Liver (tissue), 7 donors: ENCODE measurements at regions not wholly inside any gene's neighbourhood (a gene's known extent, or its start where the extent isn't known, plus 50 kb on each side); places are given as distances from the start of the nearest gene placed in this dataset.

Source experiments
- DNase-seq: peaks from one replicate; pipeline ENCODE4 v3.0.0-alpha.2; 2017; ENCODE audit warnings: low spot score
- H3K27ac ChIP-seq, 2 donors: one replicate each; pipeline ENCODE4 v1.7.0; 2013; ENCODE audit warnings: inconsistent platforms in 2 of 2, low read length in 2 of 2, control low read depth in 1 of 2, low read depth in 1 of 2, mild to moderate bottlenecking in 1 of 2
- H3K27me3 ChIP-seq, 4 donors: one replicate each; pipeline versions ENCODE4 v1.6.1 to v1.7.0; 2013; ENCODE audit warnings: low read length in 3 of 4, inconsistent platforms in 1 of 4, mild to moderate bottlenecking in 1 of 4, moderate library complexity in 1 of 4; ENCODE audit not compliant: control insufficient read depth in 4 of 4, insufficient read depth in 4 of 4
- H3K36me3 ChIP-seq, 4 donors: one replicate each; pipeline versions ENCODE4 v1.6.1 to v1.7.0; 2013; ENCODE audit warnings: low read length in 3 of 4, mild to moderate bottlenecking in 3 of 4, low read depth in 1 of 4, moderate library complexity in 1 of 4; ENCODE audit not compliant: control insufficient read depth in 4 of 4, insufficient read depth in 3 of 4
- H3K4me1 ChIP-seq, 4 donors: one replicate each; pipeline versions ENCODE4 v1.6.1 to v1.7.0; 2013; ENCODE audit warnings: low read length in 3 of 4, mild to moderate bottlenecking in 3 of 4, moderate library complexity in 1 of 4; ENCODE audit not compliant: control insufficient read depth in 4 of 4, insufficient read depth in 4 of 4
- H3K4me3 ChIP-seq, 3 donors: one replicate each; pipeline versions ENCODE4 v1.6.1 to v1.7.0; 2013; ENCODE audit warnings: low read length in 3 of 3, control low read depth in 1 of 3, low read depth in 1 of 3, mild to moderate bottlenecking in 1 of 3
- H3K9ac ChIP-seq, 2 donors: one replicate each; pipeline ENCODE4 v1.7.0; 2013; ENCODE audit warnings: low read length in 2 of 2, mild to moderate bottlenecking in 2 of 2, moderate library complexity in 2 of 2, control low read depth in 1 of 2, low read depth in 1 of 2
- H3K9me3 ChIP-seq, 4 donors: one replicate each; pipeline versions ENCODE4 v1.6.1 to v1.7.0; 2013; ENCODE audit warnings: low read length in 3 of 4; ENCODE audit not compliant: control insufficient read depth in 4 of 4
- GABPA ChIP-seq, 2 donors: IDR thresholded peaks in 1 of 2; conservative IDR thresholded peaks in 1 of 2; 2 replicates each; pipeline ENCODE4 v1.6.1; 2016; ENCODE audit warnings: antibody characterized with exemption in 2 of 2, mild to moderate bottlenecking in 1 of 2, moderate library complexity in 1 of 2
- HNF4A ChIP-seq, 2 donors: conservative IDR thresholded peaks; 2 replicates each; pipeline ENCODE4 v1.6.1; 2016; ENCODE audit warnings: antibody characterized with exemption in 2 of 2, mild to moderate bottlenecking in 2 of 2
- JUND ChIP-seq, 2 donors: IDR thresholded peaks; 2 replicates each; pipeline ENCODE4 v1.6.1; 2016; ENCODE audit warnings: antibody characterized with exemption in 2 of 2
- NR2F2 ChIP-seq: IDR thresholded peaks from 2 replicates; pipeline ENCODE4 v1.6.1; 2016; ENCODE audit warnings: antibody characterized with exemption
- RAD21 ChIP-seq, 2 donors: IDR thresholded peaks; 2 replicates each; pipeline ENCODE4 v1.6.1; 2016; ENCODE audit warnings: antibody characterized with exemption in 2 of 2, mild to moderate bottlenecking in 2 of 2
- REST ChIP-seq: IDR thresholded peaks from 2 replicates; pipeline ENCODE4 v1.6.1; 2016; ENCODE audit warnings: antibody characterized with exemption, mild to moderate bottlenecking
- RXRA ChIP-seq, 2 donors: IDR thresholded peaks; 2 replicates each; pipeline ENCODE4 v1.6.1; 2017 to 2018; ENCODE audit warnings: antibody characterized with exemption in 2 of 2, mild to moderate bottlenecking in 1 of 2
- YY1 ChIP-seq: IDR thresholded peaks from 2 replicates; pipeline ENCODE4 v1.6.1; 2016; ENCODE audit warnings: antibody characterized with exemption, mild to moderate bottlenecking
- WGBS: extraction: QIAGEN DNeasy Blood & Tissue Kit; methylation state at CpG from one replicate; pipeline ENCODE4 v1.1.7; 2013; 5-methylcytosine and 5-hydroxymethylcytosine counted together
- donor health status: healthy.
- donor health status: healthy.
- donor health status: healthy.
- donor health status: healthy.

- 48% methylated on average over 2 of the region's 2 CpGs for WGBS
- Histone ChIP-seq H3K4me1 (no peaks in the 10 kb centered on the region), H3K9ac (no peak overlapping the region), H3K4me3 (no peak overlapping the region), H3K36me3 (no peaks in the 10 kb centered on the region), H3K27ac (no peak overlapping the region), H3K27me3 (no peaks in the 10 kb centered on the region), H3K9me3 (no peaks in the 10 kb centered on the region)
- peak; percentile 91 for TF ChIP-seq NR2F2
- TF ChIP-seq HNF4A (conservative IDR thresholded peaks at IDR 0.05), result peak in 1 of 2 donors; percentile 9
- TF ChIP-seq GABPA (IDR thresholded peaks at IDR 0.05 in 1 of 2, conservative IDR thresholded peaks at IDR 0.05 in 1 of 2), result no peak
- DNase-seq, result no peak
Measured at GRCh38 chr4:27916452-27917184, 1056.0 kb downstream of the STIM2 start.

DNA sequence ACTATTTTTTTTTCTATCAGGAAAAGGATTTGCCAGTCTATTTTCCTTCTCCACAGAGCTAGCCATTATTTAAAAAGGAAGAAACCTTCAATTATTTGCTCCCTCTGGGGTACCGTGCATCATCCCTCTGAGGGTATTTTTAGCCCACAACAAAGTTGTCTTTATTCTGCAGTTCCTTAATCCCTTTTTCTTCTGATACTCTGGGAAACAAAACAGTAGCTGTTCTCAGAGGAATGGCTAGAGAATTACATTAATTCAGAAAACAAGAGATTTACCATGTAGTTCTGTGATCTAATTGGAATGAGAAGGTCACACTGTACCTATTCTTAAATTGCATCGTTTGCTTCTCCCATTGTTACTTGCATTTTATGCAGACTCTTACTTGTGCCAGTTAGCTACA is 1056.7 kb downstream of the STIM2 start:
- H3K4me1 ChIP-seq, result no peaks in the 10 kb centered on the region
- no peaks in the 10 kb centered on the region for H3K9me3 ChIP-seq
- H3K4me3 ChIP-seq, result no peak overlapping the region
- 65% methylated on average over 2 of the region's 2 CpGs for WGBS
- no peaks in the 10 kb centered on the region for H3K27me3 ChIP-seq
- no peaks in the 10 kb centered on the region for H3K36me3 ChIP-seq
- TF ChIP-seq REST (no peak), RAD21 (IDR thresholded peaks at IDR 0.05) (no peak), RXRA (IDR thresholded peaks at IDR 0.05) (no peak)
- no peak overlapping the region for H3K27ac ChIP-seq
- no peak for DNase-seq
- H3K9ac ChIP-seq, result no peak overlapping the region

DNA sequence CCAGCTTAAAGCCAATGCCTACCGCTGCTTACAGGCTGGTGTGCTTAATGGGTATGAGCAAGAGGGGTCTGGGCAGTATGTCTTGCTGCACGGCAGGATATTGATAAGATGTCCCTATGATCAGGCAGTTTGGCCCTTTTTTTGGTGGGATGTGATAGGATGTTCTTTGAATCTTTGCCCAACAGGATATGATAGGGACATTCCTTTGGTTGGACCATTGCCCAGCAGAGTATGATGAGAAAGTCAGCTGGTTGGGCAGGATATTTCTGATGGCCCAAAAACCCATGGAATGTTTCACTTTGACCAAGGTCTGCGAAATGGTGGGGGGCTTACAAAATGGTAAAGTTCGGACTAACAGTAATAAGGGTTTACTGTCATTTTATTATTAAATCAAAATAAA is 1060.6 kb downstream of the STIM2 start:
- DNase-seq, result no peak
- Histone ChIP-seq H3K9me3 (no peaks in the 10 kb centered on the region), H3K4me1 (no peaks in the 10 kb centered on the region), H3K36me3 (no peaks in the 10 kb centered on the region), H3K4me3 (no peak overlapping the region), H3K27ac (no peak overlapping the region), H3K9ac (no peak overlapping the region), H3K27me3 (peaks cover 0 to 3% (median 0%) of the 10 kb centered on the region in 4 donors)
- 65% methylated on average over 4 of the region's 4 CpGs for WGBS
- no peak for TF ChIP-seq RXRA (IDR thresholded peaks at IDR 0.05)
- TF ChIP-seq JUND (IDR thresholded peaks at IDR 0.05), result no peak
- no peak for TF ChIP-seq RAD21 (IDR thresholded peaks at IDR 0.05)
- TF ChIP-seq GABPA (IDR thresholded peaks at IDR 0.05 in 1 of 2, conservative IDR thresholded peaks at IDR 0.05 in 1 of 2), result no peak
- TF ChIP-seq YY1, result no peak
